ENCODE measurements at regions not wholly inside any gene's neighbourhood (a gene's known extent, or its start where the extent isn't known, plus 50 kb on each side); places are given as distances from the start of the nearest gene placed in this dataset.

- Histone ChIP-seq H3K36me3 (ENCODE audit: insufficient read depth, low read length, poor library complexity, severe bottlenecking) (no peaks in the 10 kb centered on the region), H3K27ac (ENCODE audit: low read depth, low read length, poor library complexity, severe bottlenecking) (no peak overlapping the region), H3K9me3 (ENCODE audit: low read depth, low read length, poor library complexity, severe bottlenecking) (no peaks in the 10 kb centered on the region), H3K27me3 (replicated peaks; ENCODE audit: insufficient read depth, low read depth, low read length, poor library complexity) (no peaks in the 10 kb centered on the region), H3K4me3 (ENCODE audit: low read depth, low read length, poor library complexity, severe bottlenecking) (no peak overlapping the region), H3K4me1 (ENCODE audit: insufficient read depth, low read length, poor library complexity, severe bottlenecking) (peaks cover 54% of the 10 kb centered on the region)
- ChIA-PET POLR2A (ENCODE audit: low non-redundant PET) (no interaction called here), CTCF (no interaction called here)
- intact Hi-C loops (cut with micrococcal nuclease; ENCODE audit: unreplicated experiment): no loop called here
- BruUV-seq (replicated peaks): no TSS peak
- no peak for TF ChIP-seq EZH2 (IDR thresholded peaks at IDR 0.05; ENCODE audit: borderline replicate concordance, low read depth, low read length, poor library complexity, severe bottlenecking)
- TF ChIP-seq CTCF (conservative IDR thresholded peaks at IDR 0.05; ENCODE audit: low read depth, low read length): no peak
- no peak for DNase-seq (ENCODE audit: low spot score)
Observed at GRCh38 chr2:41985573-41986095, 62.2 kb upstream of the PKDCC start.

DNA sequence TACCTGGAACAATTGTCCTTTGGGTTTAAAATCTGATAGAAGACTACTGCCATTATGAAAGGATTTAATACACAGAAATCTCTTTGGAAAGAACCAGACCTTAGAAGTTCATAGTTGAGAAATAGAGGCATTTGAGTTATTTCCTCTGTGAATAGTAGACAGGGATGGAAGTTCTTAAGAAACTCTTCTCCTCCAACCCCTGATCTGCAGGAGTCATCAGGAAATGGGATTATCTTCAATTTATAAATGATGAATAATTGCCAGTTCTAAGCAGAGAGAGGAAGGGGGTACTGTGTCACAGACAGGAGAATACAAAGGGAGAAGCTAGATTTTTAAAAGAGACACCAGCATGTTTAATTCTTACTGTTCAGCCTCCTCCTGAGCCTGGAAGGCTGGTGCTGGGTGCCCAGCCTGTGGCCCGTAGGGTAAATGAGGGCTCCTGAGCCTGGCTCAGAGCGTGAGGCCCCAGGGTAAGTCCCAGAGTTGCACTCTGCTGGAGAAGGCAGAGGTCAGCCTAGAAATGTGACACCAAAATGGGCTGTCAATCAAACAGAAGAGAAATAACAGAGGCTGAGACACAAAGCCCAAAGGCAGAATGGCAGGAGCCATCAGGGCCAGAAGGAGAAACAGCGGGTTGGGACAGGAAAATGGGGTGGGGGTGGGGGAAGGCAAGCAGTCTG is 58.2 kb upstream of the PKDCC start:
- H3K9me3 ChIP-seq (ENCODE audit: low read depth, low read length, poor library complexity, severe bottlenecking): no peaks in the 10 kb centered on the region
- no peaks in the 10 kb centered on the region for H3K36me3 ChIP-seq (ENCODE audit: insufficient read depth, low read length, poor library complexity, severe bottlenecking)
- no peaks in the 10 kb centered on the region for H3K27me3 ChIP-seq (replicated peaks; ENCODE audit: insufficient read depth, low read depth, low read length, poor library complexity)
- H3K27ac ChIP-seq (ENCODE audit: low read depth, low read length, poor library complexity, severe bottlenecking): peak overlapping the region; percentile 88
- H3K4me1 ChIP-seq (ENCODE audit: insufficient read depth, low read length, poor library complexity, severe bottlenecking): peaks cover 68% of the 10 kb centered on the region
- POLR2A ChIA-PET (ENCODE audit: low non-redundant PET): interaction anchor here (0.5 kb wide), 1 partner anchor 85 kb away, joined by 7 read pairs; no protein-coding TSS in a partner anchor
- intact Hi-C loops (cut with micrococcal nuclease; ENCODE audit: unreplicated experiment): loop anchor here (1.0 to 2.0 kb wide), 2 partner anchors 8 to 57 kb away; no protein-coding TSS in a partner anchor
- no peak for TF ChIP-seq EZH2 (IDR thresholded peaks at IDR 0.05; ENCODE audit: borderline replicate concordance, low read depth, low read length, poor library complexity, severe bottlenecking)
- TF ChIP-seq CTCF (conservative IDR thresholded peaks at IDR 0.05; ENCODE audit: low read depth, low read length): no peak
- BruUV-seq (replicated peaks): no TSS peak
- DNase-seq (ENCODE audit: low spot score): peak; percentile 96
- CTCF ChIA-PET: no interaction called here
- H3K4me3 ChIP-seq (ENCODE audit: low read depth, low read length, poor library complexity, severe bottlenecking): peak overlapping the region; percentile 4

DNA sequence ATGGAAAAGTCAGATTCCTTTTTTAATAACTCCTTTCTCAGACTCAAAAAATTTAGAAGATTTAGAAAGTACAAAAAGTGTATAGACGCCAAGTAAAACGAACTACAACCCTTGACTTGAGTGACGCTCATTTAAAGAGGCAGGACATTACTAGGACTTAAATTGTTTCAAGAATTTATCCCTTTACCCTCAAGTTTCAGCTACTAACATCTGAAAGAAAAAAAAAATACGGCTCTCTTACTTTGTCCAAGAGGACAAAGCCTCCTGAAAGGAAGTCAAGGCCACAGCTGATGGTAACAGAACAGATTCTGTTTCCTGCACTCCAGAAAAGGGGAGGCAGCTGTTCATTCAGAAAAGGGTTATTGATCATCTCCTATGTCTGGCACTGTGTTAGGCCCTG is 57.6 kb upstream of the PKDCC start:
- H3K4me3 ChIP-seq (ENCODE audit: low read depth, low read length, poor library complexity, severe bottlenecking): no peak overlapping the region
- ChIA-PET CTCF (no interaction called here), POLR2A (ENCODE audit: low non-redundant PET) (interaction anchor here (0.5 kb wide), 1 partner anchor 85 kb away, joined by 7 read pairs; no protein-coding TSS in a partner anchor)
- H3K4me1 ChIP-seq (ENCODE audit: insufficient read depth, low read length, poor library complexity, severe bottlenecking): peaks cover 70% of the 10 kb centered on the region
- no peaks in the 10 kb centered on the region for H3K27me3 ChIP-seq (replicated peaks; ENCODE audit: insufficient read depth, low read depth, low read length, poor library complexity)
- no peak for TF ChIP-seq EZH2 (IDR thresholded peaks at IDR 0.05; ENCODE audit: borderline replicate concordance, low read depth, low read length, poor library complexity, severe bottlenecking)
- intact Hi-C loops (cut with micrococcal nuclease; ENCODE audit: unreplicated experiment): no loop called here
- peak overlapping the region; percentile 88 for H3K27ac ChIP-seq (ENCODE audit: low read depth, low read length, poor library complexity, severe bottlenecking)
- no peaks in the 10 kb centered on the region for H3K36me3 ChIP-seq (ENCODE audit: insufficient read depth, low read length, poor library complexity, severe bottlenecking)
- BruUV-seq (replicated peaks): no TSS peak
- DNase-seq (ENCODE audit: low spot score): no peak
- no peaks in the 10 kb centered on the region for H3K9me3 ChIP-seq (ENCODE audit: low read depth, low read length, poor library complexity, severe bottlenecking)

Measured in A673 (cell line).